ENCODE measurements at regions not wholly inside any gene's neighbourhood (a gene's known extent, or its start where the extent isn't known, plus 50 kb on each side); places are given as distances from the start of the nearest gene placed in this dataset.

DNA sequence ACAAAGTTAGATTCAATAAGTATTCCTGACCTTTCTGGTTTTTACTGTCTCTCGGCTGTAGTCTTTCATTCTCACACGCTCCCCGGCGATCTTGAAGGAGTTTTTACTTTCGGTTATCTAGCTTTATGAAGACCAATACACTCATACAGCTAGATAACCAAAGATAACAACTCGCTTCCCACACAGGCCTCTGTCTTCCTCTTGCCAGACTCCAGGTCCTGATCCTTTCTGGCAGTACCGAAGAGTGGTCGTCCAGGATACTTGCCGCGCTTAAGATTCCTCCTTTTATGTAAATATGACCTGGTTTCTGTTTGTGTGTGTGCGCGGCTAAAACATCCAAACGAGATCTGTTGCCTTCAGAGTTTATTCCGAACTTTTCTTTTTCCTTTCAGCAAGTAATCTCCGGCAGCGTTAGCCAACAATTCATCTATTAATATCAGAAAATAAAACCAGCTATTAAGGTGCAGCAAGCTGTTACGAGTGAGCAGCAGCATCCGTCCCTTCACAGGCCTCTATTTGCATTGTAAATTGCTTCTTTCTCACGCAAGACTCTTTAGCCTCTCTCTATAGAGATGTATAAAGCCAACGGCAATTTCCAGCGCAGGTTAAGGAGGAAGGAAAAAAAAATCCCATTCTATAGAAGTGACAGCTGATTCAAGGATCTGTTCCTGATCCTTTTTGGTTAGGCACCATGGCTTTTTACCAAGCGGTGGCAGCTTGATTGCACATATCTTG, 216.1 kb downstream of the MEF2C start:
- H3K27ac ChIP-seq, result no peak overlapping the region

DNA sequence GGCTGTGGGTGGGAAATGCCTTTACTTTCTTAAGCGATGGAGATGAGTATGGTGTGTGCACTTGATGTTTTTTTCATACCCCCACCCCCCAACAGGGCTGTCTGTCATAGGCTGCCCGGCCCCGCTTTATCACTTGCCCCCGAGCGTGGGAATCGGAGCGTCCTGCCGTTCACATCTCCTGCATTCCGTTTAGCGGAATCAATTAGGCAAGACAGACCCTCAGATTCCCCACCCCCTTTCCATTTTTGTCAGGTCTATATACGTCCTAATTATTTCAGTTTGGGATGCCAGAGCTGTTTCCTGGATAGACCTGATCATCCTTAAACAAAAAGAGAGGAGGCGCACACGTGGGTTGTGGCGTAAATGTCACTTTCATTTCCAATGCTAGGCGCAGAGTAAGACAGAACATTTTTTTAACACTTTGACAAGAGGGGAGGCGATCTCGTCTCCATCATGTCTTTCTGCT, 217.2 kb downstream of the MEF2C start:
- intact Hi-C loops (cut with DNase I; ENCODE audit: low total_unique reads), result no loop called here
- Histone ChIP-seq H3K27me3 (peaks cover 5 to 99% of the 10 kb centered on the region in 2 donors), H3K36me3 (no peaks in the 10 kb centered on the region), H3K27ac (no peak overlapping the region), H3K9me3 (no peaks in the 10 kb centered on the region), H3K4me1 (peaks cover 0 to 2% of the 10 kb centered on the region in 2 donors), H3K4me3 (no peak overlapping the region)
- TF ChIP-seq POLR2A (IDR thresholded peaks at IDR 0.05) (no peak), POLR2AphosphoS5 (IDR thresholded peaks at IDR 0.05) (no peak)
- TF ChIP-seq, protein P1, sequence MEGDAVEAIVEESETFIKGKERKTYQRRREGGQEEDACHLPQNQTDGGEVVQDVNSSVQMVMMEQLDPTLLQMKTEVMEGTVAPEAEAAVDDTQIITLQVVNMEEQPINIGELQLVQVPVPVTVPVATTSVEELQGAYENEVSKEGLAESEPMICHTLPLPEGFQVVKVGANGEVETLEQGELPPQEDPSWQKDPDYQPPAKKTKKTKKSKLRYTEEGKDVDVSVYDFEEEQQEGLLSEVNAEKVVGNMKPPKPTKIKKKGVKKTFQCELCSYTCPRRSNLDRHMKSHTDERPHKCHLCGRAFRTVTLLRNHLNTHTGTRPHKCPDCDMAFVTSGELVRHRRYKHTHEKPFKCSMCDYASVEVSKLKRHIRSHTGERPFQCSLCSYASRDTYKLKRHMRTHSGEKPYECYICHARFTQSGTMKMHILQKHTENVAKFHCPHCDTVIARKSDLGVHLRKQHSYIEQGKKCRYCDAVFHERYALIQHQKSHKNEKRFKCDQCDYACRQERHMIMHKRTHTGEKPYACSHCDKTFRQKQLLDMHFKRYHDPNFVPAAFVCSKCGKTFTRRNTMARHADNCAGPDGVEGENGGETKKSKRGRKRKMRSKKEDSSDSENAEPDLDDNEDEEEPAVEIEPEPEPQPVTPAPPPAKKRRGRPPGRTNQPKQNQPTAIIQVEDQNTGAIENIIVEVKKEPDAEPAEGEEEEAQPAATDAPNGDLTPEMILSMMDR (IDR thresholded peaks at IDR 0.05), result no peak
- DNase-seq (ENCODE audit: low spot score in 2 of 2), result no peak

More for the DNA sequence above, 216.1 kb downstream of the MEF2C start:
- intact Hi-C loops (cut with DNase I; ENCODE audit: low total_unique reads), result no loop called here
- Histone ChIP-seq H3K27me3 (peaks cover 2 to 99% of the 10 kb centered on the region in 2 donors), H3K4me3 (peak overlapping the region; percentile 10 to 58 (median 30)), H3K9me3 (no peaks in the 10 kb centered on the region), H3K36me3 (no peaks in the 10 kb centered on the region), H3K4me1 (no peaks in the 10 kb centered on the region)
- no peak for DNase-seq (ENCODE audit: low spot score in 2 of 2)
- TF ChIP-seq, protein P1 (IDR thresholded peaks at IDR 0.05), result no peak
- TF ChIP-seq POLR2A (IDR thresholded peaks at IDR 0.05) (no peak), POLR2AphosphoS5 (IDR thresholded peaks at IDR 0.05) (no peak)

DNA sequence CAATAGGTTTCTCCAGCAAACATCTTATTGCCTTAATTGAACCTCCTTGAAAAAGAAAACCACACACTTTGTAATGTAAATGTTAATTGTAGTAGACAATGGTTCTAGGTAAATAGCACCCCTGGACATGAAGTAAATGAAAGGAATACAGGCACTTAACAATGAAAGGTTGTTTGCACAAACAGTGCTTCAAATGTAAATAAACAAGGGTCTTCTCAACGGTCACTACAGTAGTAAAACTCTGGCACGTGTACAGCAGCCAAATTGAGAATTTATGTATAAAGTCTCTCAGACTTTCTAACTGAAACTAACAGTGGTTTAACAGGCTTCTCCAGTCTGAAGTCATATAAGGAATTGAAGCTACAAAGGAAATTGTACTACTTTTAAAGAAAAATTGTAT, 218.3 kb downstream of the MEF2C start:
- Histone ChIP-seq H3K36me3 (no peaks in the 10 kb centered on the region), H3K27ac (no peak overlapping the region), H3K9me3 (no peaks in the 10 kb centered on the region), H3K27me3 (peaks cover 5 to 99% of the 10 kb centered on the region in 2 donors), H3K4me1 (peaks cover 0 to 2% of the 10 kb centered on the region in 2 donors), H3K4me3 (no peak overlapping the region)
- intact Hi-C loops (cut with DNase I; ENCODE audit: low total_unique reads), result no loop called here
- DNase-seq (ENCODE audit: low spot score in 2 of 2), result no peak
- no peak for TF ChIP-seq POLR2A (IDR thresholded peaks at IDR 0.05)
- TF ChIP-seq POLR2AphosphoS5 (IDR thresholded peaks at IDR 0.05), result no peak
- TF ChIP-seq, protein P1 (IDR thresholded peaks at IDR 0.05), result no peak

DNA sequence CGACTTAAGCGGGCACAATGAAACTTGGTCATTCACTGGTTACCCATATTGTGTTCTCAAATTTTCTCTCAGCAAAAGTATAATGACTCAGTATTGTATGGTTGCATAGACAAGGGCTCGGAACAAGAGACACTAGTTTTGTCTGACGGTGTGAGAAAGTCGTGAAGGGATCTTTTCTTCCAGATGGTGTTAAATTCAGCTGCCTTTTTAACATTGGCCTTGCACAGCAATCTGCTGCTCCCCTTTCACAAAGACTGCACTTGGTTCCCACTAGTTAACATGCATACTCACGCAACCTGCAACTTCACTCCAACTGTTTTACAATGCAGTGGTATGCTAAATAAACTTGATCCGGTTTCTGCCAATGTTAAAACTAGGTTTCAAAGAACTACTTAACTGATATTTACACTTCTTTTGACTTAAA, 219.2 kb downstream of the MEF2C start:
- no peak overlapping the region for H3K27ac ChIP-seq
- peaks cover 0 to 2% of the 10 kb centered on the region in 2 donors for H3K4me1 ChIP-seq
- intact Hi-C loops (cut with DNase I; ENCODE audit: low total_unique reads), result no loop called here
- H3K4me3 ChIP-seq, result no peak overlapping the region
- no peaks in the 10 kb centered on the region for H3K9me3 ChIP-seq
- H3K27me3 ChIP-seq, result peaks cover 5 to 95% of the 10 kb centered on the region in 2 donors
- no peak for DNase-seq (ENCODE audit: low spot score in 2 of 2)
- TF ChIP-seq, protein P1 (IDR thresholded peaks at IDR 0.05), result no peak
- TF ChIP-seq POLR2A (IDR thresholded peaks at IDR 0.05), result no peak
- TF ChIP-seq POLR2AphosphoS5 (IDR thresholded peaks at IDR 0.05), result no peak
- H3K36me3 ChIP-seq, result no peaks in the 10 kb centered on the region

DNA sequence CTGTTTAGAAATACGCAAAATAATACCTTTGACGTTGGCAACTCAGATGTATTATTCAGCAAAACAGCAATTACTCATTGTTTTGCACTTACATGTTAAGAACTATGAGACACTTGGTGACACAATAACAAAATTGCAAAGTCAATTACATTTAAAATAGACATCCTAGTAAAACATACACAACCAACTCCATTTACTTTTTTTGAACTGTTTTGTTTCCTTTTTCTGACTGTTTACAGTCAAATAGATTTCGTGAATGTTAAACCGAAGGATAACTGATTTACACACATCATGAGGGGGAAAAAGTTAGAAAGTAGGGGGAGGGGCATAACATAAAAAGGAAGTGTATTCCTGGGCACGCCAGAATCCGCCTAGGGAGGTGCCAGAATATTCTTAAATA, 220.1 kb downstream of the MEF2C start:
- TF ChIP-seq POLR2AphosphoS5 (IDR thresholded peaks at IDR 0.05), result no peak

More for the DNA sequence above, 220.1 kb downstream of the MEF2C start:
- no peaks in the 10 kb centered on the region for H3K36me3 ChIP-seq
- peaks cover 0 to 2% of the 10 kb centered on the region in 2 donors for H3K4me1 ChIP-seq
- intact Hi-C loops (cut with DNase I; ENCODE audit: low total_unique reads), result no loop called here
- DNase-seq (ENCODE audit: low spot score in 2 of 2), result no peak
- H3K27me3 ChIP-seq, result peaks cover 5 to 95% of the 10 kb centered on the region in 2 donors
- no peaks in the 10 kb centered on the region for H3K9me3 ChIP-seq
- no peak overlapping the region for H3K4me3 ChIP-seq
- H3K27ac ChIP-seq, result no peak overlapping the region

Data from breast epithelium (tissue), 4 donors.